ENCODE measurements at regions not wholly inside any gene's neighbourhood (a gene's known extent, or its start where the extent isn't known, plus 50 kb on each side); places are given as distances from the start of the nearest gene placed in this dataset.

- TF ChIP-seq EZH2 (IDR thresholded peaks at IDR 0.05) = no peak
- TF ChIP-seq POLR2AphosphoS5 (IDR thresholded peaks at IDR 0.05; ENCODE audit: borderline replicate concordance, low read depth, low read length) = no peak
Observed at GRCh38 chr5:123921193-123921592, 409.2 kb downstream of the CSNK1G3 start.
